ENCODE measurements at regions not wholly inside any gene's neighbourhood (a gene's known extent, or its start where the extent isn't known, plus 50 kb on each side); places are given as distances from the start of the nearest gene placed in this dataset.

DNA sequence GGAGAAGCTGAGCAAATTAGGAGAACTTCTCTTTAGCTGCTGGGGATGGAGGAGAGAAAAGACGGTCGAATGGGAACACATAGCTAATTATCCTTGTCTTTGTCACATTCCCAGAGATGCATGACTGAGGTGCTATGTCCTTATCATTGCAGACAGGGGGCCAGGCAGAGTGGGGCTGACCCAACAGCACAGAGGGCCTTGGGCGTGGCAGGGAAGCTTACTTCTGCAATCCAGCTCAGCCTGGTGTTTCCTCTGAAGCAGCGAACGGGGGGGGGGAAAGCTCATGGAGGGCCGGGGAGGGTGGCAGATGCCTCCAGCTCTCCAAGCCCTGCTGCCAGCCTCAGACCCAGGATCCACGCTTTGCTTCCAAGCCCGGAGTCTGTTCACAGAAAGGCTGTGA lies 50.8 kb upstream of the HOPX start:
- Histone ChIP-seq H2AFZ (no peak overlapping the region), H3F3A (ENCODE audit: insufficient read depth, low read depth) (no peaks in the 10 kb centered on the region), H3K79me2 (ENCODE audit: low read depth) (no peaks in the 10 kb centered on the region), H3K27me3 (ENCODE audit: insufficient read depth, low read depth) (no peaks in the 10 kb centered on the region), H3K4me2 (no peak overlapping the region), H3K27ac (no peak overlapping the region), H4K20me1 (ENCODE audit: insufficient read depth) (no peaks in the 10 kb centered on the region), H3K4me1 (replicated peaks; ENCODE audit: insufficient read depth) (0 out of 2 replicates have a peak, but pooled peaks cover 7% of the 10 kb centered on the region), H3K4me3 (no peak overlapping the region), H3K9me2 (ENCODE audit: insufficient read depth) (no peaks in the 10 kb centered on the region), H3K36me3 (ENCODE audit: low read depth) (no peaks in the 10 kb centered on the region), H3K9me3 (ENCODE audit: insufficient read depth, low read depth) (no peaks in the 10 kb centered on the region)
- TF ChIP-seq, protein P1, sequence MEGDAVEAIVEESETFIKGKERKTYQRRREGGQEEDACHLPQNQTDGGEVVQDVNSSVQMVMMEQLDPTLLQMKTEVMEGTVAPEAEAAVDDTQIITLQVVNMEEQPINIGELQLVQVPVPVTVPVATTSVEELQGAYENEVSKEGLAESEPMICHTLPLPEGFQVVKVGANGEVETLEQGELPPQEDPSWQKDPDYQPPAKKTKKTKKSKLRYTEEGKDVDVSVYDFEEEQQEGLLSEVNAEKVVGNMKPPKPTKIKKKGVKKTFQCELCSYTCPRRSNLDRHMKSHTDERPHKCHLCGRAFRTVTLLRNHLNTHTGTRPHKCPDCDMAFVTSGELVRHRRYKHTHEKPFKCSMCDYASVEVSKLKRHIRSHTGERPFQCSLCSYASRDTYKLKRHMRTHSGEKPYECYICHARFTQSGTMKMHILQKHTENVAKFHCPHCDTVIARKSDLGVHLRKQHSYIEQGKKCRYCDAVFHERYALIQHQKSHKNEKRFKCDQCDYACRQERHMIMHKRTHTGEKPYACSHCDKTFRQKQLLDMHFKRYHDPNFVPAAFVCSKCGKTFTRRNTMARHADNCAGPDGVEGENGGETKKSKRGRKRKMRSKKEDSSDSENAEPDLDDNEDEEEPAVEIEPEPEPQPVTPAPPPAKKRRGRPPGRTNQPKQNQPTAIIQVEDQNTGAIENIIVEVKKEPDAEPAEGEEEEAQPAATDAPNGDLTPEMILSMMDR (conservative IDR thresholded peaks at IDR 0.05), result no peak
- POLR2A ChIA-PET (ENCODE audit: unreplicated experiment), result no interaction called here
- no TSS peak for BruUV-seq (replicated peaks)
- intact Hi-C loops (cut with micrococcal nuclease; ENCODE audit: unreplicated experiment), result no loop called here
- CTCF ChIA-PET, result interaction anchor here (1.2 kb wide), 1 partner anchor 50 kb away, joined by 3 read pairs; the partner anchor contains the start of gene HOPX
- no peak for DNase-seq

Measured in PC-9 (cell line).